Stimulated activated CD8-positive, alpha-beta memory T cell treated with anti-CD3 and anti-CD28 coated beads, Interleukin-15, amount 100 ng/mL, for 1 hour (primary cell): ENCODE measurements at regions not wholly inside any gene's neighbourhood (a gene's known extent, or its start where the extent isn't known, plus 50 kb on each side); places are given as distances from the start of the nearest gene placed in this dataset.

Source experiments
- DNase-seq: peaks from one replicate; pipeline ENCODE4 v3.0.0-alpha.2; 2020; ENCODE audit warnings: low read depth

DNA sequence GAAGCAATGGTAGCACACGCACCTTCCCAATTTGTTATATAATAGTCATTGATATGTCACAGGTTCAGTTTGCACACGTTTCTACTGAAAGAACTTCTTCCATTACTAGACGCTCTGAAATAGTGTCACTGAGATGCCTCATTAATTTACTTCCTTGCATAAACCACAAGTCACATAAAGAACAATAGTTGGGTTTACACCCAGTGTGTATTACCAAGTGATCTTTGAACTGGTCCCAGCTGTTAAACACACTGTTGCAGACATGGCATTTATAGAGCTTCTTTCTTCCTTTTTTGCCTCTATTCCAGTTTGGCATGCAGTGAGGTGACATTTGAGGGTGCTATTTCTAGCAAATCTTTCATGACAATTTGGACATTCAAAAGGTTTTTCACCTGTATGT is 245.3 kb downstream of the EPM2A start:
- DNase-seq = no peak

DNA sequence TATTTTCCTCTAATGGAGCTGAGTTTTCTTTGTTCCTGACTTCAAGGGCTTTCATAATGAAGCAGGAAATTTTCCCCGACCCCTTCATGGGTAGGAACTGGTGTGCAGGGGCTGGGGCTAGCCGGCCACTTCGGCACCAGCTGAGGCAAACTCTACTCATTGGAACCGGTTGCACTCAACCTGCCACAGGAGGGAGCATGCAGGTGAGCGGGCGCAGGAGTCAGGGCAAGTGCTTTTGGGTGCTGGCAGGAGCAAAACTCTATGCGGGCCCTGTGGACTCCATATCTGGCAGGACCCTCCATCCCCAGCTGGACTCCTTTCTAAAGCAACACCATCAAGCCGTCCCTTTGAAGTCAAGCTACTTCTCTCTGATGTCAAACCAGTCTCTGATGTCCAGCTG is 244.2 kb downstream of the EPM2A start:
- DNase-seq = no peak

DNA sequence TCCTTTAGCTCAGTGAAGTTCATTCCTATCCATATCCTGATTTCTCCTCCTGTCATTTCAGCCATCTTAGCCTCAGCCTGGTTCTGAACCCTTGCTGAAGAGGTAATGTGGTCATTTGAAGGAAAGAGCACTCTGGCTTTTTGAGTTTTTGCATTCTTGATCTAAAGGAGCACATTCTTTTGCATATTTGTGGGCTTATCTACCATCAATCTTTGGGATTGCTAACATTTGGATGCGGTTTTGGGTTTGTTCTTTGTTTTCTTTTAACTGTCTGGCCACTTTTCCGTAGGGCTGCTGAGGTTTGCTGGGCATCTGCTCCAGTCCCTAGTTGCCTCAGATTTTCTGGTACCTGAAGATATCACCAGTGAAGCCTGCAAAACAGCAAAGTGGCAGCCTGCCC is 238.3 kb downstream of the EPM2A start:
- DNase-seq = no peak

DNA sequence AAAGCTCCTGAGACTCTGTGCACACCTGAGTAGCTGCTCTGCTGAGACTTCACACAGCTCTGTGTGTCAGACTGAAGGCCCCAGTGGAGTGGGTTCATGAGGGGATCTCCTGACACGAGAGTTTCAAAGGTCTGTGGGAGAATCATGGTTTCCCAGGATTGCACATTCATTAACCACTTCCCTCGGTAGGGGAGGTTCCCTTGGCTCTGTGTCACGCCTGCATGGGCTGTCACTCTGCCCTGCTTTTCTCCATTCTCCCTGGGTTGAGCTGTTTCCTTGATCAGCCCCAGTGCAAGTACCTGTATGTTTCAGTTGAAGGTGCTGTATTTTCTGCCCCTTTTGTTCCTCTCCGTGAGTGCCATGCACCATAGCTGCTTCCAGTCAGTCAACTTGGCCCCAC is 236.9 kb downstream of the EPM2A start:
- no peak for DNase-seq

DNA sequence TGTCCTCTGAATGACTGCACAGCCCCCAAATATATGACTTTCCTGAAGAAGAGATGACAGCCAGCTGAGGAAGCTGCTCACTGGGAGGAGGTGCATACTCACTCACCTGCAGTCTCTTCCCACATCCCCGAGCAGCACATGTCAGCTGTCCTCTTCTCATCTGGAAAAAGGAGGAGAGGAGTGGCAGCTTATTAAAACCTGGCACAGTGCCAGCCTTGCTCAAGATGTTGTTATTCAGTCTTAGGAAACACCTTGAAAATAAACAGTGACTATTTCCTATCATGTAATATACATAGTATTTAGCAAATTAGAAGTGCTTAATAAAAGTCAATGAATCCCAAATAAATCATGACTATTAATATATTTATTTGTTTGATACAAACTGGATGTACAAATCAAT is 232.9 kb downstream of the EPM2A start:
- DNase-seq = no peak

DNA sequence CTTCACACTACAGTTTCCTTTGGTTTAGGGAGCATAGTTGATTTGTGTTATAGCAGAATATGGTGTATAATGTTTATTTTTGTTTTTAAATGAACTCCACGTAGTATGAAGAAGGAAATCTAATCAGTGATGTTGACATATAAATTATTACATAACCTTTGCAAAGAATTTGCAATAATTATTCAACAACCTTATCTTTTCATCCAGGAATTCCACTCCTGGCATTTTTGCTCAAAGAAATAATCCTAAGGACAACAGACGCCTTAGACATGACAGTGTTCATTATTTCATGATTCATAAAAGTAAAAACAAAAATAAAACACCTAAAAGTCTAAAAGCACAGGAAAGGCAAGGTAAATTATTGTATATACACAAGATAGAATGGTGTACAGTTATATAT is 229.2 kb downstream of the EPM2A start:
- DNase-seq = no peak

DNA sequence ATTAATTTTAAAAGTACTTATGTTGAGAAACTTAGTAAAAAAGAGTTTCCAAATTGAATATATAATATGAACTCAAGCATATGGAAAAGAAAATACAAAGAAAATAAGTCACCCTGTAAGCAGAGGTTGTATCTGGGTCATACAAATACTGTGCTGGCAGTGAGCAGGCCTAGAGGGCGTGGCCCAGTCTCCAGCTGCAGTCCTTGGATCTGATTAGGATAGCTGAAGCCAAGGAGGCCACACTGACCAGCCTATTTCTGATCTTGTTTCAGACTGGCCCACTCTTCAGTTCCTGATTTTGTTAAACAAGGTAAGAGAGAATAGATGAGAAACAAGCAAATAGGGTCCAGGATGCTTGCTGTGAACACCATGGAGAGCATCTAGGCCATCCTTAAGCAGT is 228.8 kb downstream of the EPM2A start:
- DNase-seq = no peak

DNA sequence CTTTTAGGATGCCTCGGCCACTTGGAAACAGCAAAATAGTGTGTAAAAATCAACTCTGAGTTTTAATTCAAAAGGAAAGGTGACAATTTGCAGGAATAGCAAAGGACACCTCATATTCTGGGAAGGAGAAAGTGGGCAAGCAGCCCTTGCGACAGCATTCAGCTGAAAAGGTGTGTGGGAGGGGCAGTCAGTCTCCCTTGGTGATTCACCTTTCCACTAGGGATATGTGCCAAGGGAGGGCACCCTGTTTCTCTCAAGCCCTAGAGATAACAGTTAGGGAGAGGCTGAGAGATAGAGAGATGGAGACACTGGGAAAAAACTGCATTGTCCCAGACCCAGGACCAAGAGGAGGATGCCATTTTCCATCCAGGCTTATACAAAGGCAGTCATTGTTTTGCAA is 228.1 kb downstream of the EPM2A start:
- DNase-seq = no peak

DNA sequence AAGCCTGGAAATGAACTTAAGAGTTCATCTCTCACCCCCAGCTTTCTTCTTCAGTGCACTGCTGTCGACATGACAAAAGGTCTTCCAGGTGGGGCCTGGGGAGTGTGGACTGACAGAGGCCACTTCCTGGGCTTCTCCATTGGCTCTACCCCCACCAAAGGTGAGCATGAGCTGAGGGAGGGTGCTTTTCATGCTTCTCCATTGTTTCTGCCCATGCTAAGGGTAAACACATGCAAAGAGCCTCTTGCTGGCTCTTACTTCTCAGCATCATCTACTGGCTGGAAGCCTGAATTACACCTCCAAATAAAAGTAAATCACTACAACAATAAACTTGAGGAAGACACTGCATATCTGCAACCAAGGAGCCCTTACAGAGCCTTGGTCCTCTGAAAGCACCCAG is 227.2 kb downstream of the EPM2A start:
- no peak for DNase-seq

DNA sequence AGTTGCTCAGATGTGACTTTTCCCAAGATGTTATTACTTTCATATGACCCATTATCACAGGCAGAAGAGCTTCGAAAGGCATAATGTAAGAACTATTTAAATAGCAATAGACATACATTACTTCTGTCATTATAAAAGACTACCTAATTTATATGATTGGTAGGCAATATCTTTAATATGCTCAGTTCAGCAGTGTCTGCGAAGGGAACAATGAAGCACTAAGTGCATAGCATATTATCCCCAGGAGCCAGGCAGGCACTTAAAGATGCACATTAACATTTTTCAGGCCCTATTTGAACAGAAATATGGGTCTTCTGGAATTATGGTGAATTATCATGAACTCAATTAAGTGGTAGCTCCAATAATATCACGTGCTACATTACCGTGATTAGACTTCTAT is 217.8 kb downstream of the EPM2A start:
- DNase-seq = no peak

DNA sequence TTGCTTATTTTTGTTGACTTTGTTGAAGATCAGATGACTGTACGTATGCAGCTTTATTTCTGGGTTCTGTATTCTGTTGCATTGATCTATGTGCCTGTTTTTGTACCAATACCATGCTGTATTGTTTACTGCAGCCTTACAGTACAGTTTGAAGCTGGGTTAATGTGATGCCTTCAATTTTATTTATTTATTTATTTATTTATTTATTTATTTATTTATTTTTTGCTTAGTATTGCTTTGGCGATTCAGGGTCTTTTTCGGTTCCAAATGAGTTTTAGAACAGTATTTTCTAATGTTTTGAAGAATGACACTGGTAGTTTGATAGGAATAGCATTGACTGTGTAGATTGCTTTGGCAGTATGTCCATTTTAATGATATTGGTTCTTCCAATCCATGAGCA is 210.3 kb downstream of the EPM2A start:
- no peak for DNase-seq

DNA sequence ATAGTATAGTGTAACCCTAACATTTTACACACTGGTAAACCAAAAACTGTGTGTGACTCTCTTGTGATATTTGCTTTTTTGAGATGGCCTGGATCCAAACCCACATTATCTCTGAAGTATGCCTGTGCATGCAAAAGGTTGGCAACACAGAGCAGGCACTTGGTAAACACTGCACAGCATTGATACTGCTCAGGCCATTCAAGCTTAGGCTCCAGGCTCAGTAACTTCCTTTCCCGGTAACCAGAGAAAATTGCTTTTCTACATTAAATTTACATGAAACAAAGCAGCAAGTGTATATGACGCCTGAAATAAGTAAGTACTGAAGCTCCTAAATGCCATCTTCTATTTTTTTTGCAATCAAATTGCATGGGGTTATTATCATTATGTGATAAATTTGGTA is 205.7 kb downstream of the EPM2A start:
- no peak for DNase-seq

DNA sequence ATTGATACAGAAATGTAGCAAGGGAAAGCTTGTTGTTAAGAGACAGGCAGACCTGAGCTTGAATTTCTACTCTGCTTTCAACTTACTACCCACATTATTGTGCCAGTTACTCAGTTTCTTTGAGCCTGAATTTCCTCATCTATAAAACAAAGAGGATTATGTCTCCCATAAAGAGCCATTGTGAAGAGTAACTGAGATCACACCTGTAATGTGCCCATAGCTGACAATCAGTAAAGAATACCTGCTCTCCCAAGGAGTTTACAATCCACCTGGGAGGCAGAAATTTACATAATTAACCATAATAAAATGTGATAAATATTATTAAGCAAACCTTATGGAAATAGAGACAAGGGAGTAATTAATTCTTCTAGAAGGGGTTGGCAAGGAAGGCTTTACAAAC is 204.9 kb downstream of the EPM2A start:
- no peak for DNase-seq

DNA sequence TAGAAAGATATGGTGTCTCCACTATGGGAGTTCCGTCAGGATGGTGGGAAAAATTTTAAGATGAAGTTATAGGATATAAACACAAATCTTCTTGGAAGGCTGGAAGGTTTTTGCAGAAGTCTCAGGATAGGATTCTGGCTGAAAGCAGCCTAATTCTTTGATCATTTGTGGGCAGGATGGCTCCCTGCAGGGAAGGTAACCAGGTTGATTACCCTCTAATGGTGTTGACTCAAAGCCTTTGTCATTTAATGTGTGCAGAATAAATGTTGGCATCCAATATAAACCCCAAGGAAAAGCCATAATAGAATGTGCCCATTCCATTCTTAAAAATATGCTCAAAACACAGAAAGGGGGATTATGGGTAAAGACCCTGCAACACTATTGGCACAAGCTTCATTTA is 204.3 kb downstream of the EPM2A start:
- DNase-seq = no peak

DNA sequence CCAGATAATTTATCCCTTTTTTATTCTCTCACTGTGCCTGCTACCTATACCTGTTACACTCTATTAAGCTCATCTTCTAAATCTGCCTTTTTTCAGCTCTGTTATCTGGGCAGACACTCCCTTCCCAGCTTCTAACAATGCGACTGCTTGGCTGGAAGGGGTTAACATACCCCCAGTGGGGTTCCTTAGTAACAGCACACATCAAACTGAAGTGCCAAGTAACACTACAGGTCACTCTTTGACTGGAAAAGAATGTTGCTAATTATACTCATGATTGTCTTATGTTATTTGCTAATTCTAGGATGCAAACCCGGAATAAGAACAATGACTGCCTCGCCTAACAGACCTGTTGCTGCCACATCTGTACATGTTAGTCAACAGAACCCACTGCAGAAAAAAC is 203.5 kb downstream of the EPM2A start:
- no peak for DNase-seq

DNA sequence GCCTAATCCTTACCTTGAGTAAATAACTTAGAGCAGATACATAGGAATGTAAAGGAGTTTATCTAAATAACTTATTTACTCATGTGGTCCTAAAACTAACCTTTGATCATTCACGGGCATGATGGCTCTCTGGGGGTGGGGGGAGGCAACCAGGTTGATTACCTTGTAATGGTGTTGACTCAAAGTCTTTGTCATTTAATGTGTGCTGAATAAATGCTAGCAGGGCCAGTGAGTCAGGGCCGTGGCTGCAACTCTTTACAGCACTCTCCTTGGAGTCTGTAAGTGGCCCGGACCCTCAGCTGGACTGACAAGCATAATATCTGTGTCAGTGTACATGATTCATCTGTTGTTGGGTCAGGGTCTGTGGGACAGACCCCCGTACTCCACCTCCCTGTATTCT is 203.0 kb downstream of the EPM2A start:
- DNase-seq = no peak

DNA sequence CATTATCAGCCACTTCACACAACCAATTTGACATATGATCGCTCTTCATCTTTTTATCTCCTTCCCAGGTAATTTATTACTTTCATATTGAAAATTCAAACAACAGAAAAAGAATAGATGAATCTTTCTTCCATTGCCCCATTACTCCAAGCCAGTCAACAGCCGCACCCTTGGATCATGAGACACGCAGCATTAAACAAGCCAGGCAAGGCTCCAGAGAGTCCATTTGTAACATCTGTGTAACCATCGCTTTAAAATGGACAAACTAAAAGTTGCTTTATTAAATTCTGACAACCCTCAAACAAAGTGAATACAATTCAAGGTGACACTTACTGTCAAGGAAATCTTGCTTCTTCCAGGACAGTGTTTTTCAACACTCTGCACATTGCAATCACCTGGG is 200.3 kb downstream of the EPM2A start:
- DNase-seq = no peak

DNA sequence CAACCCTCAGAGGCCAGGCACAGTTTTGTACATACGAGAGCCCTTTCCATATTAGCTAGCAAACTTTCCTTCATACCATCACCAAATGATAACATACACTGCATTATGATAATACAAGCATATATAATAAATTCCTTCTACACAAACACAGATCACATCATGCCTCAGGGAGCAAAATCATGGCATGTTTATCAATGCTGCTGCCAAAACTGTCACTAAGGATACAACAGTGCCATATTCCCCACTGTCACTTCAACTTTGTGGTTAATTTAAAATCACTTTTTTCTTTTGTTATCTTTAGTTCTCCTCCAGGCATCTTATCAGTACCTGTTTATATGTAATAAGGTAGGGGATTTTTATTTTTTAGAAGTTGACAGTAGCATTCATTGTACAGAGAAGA is 196.3 kb downstream of the EPM2A start:
- DNase-seq = no peak

DNA sequence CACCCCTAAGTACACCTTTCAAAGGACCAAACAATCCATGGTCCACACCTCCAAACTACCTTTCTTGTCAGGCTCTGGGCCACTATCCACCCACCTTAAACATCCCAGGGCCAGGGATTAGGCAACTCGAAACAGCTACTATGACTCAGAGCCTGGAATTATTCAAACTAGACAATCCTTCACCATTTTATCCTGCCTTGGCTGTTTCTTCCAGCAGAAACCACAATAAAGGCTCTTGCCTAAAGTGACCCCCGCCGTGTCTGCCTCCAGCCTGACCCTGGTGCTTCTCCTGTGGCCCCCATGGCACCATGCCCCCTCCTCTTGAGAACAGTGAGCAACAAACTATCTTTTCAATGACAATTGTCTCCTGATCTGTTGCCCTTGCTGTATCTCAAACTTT is 195.5 kb downstream of the EPM2A start:
- no peak for DNase-seq

DNA sequence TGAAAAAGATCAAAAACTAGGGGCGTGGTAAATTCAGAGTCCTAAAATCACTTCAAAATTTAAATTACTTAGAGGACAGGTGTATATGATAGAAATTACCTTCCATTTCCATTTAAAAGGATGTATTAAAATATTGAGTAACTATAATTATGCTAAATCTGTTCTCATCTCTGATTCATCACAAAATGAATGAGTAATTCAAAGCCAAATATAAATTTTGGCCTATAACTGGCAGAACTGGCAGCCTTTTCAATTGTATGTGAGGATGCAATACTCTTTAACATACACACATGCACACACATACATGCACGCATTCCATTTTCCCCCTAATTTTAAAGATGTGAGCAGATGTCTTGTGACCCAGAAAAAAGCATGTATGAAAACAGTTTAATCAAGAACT is 194.6 kb downstream of the EPM2A start:
- DNase-seq = no peak

DNA sequence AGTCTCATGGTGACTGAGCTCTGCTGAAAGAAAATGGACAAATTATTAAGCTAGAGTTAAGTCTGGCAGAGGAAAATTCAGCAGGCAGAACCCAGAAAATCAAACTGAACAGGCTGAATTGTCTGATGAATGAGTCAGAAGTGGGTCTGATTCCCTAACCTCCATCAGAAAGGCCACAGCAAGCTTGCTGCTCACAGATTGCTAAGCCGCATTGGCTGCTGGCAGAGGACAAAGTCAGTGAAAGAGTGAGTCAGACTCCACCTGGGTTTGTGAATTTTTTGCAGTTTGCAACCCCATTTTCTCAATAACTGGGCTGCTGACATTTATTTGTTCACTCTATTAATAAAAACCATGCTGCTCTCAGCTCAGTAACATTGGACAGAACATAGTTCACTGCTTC is 191.3 kb downstream of the EPM2A start:
- no peak for DNase-seq

DNA sequence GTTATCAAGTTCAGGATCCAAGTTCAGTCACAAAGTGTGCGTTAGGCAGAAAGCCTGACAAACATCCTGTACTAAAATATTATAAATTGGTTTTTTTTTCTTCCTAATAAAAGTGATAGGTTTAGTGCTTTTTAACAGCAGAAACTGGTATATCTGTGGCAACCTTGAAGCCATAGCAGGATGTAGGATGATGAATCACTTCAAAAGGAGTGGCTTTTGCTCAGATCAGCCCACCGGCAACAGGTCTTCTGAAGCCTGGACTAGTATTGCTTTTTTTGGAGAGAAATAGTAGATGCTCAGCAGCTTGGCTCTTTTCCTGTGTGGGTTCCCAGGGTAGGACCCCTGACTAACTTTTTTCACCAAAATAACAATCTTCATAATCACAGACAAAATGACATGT is 190.8 kb downstream of the EPM2A start:
- DNase-seq = no peak

DNA sequence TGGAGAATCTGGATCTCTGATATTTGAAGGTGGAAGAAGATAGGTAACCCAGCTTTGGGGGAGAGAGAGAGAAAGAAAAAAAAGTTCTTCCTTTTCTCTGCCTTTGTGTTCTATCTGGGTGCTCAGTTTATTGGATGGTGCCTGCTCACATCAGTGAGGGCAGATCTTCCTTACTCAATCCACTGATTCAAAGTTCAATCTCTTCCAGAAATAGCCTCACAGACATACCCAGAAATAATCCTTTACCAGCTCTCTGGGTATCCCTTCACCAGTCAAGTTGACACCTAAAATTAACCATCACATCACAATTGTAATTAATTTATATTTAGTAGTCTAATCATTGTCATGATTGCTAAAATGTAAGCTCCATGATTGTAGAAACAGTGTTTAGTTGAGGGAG is 189.1 kb downstream of the EPM2A start:
- no peak for DNase-seq

DNA sequence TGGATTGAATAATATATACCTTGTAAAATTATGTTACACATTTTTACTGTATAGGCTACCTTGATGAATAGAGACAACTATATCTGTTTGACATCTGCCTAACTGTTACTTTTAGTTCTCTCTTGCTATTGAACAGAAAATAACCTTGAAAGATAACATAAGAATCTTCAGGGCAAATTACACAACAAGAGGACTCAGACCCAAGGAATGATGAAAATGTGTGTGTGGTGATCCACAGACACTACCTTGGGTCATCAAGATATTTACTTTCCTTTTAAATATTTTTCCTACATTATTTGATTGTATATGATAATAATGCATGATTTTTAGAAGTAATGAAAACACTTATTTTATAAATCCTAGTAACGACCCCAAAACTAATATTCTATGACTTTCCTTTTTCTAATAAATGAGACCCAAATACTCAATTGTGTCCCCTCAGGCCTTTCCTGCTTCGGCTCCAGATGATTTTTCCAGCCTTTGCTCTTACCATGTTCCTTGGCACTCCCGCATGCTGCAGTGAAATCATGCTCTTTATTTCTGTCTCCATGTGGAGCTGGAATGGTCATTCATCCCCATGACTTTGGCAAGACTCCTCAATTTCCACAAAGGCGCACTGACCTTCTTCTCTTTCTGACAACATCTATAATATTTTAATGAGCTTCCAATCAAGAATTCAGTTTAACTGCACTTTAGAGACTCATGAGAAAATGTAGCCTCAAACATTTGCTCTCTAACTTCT is 187.6 kb downstream of the EPM2A start:
- no peak for DNase-seq
